Panc1 (cell line): ENCODE measurements at regions not wholly inside any gene's neighbourhood (a gene's known extent, or its start where the extent isn't known, plus 50 kb on each side); places are given as distances from the start of the nearest gene placed in this dataset.

Experiments used
- ATAC-seq: fragments of 200-7000 bp; cut with Tn5 transposase; 2 replicates; pipeline ENCODE4 v1.9.1; 2020; ENCODE audit warnings: mild to moderate bottlenecking, moderate library complexity
- BruUV-seq: library from RNA; stranded (reverse); fragments of 400-500 nt; replicated peaks from 2 replicates; lab custom pipeline; 2021; lab: Mats Ljungman, UMichigan
- CTCF ChIA-PET: fragments of 300-600 bp; sonication (Branson Sonifier 250); formaldehyde crosslinking; loops from one replicate; lab custom pipeline; 2022; ENCODE audit warnings: antibody characterized with exemption; lab: Charles Lee
- POLR2A ChIA-PET: fragments of 300-600 bp; sonication (Branson Sonifier 250); formaldehyde crosslinking; loops from one replicate; lab custom pipeline; 2022; ENCODE audit warnings: antibody characterized with exemption; lab: Charles Lee
- DNase-seq: peaks from one replicate; pipeline ENCODE4 v3.0.0-alpha.2; 2010; ENCODE audit warnings: low read depth, low spot score
- H3K27ac ChIP-seq: 2 replicates; pipeline ENCODE4 v1.5.1; 2011; ENCODE audit warnings: mild to moderate bottlenecking, low read length, inconsistent platforms
- H3K27me3 ChIP-seq: fragments of 200-500 bp; sonication (Bioruptor generic); 2 replicates; pipeline ENCODE4 v1.6.0; 2014; ENCODE audit warnings: low read length, inconsistent platforms; ENCODE audit not compliant: control insufficient read depth, insufficient read depth
- H3K36me3 ChIP-seq: fragments of 200-500 bp; sonication (Bioruptor generic); 2 replicates; pipeline ENCODE4 v1.5.1; 2014; ENCODE audit warnings: inconsistent platforms, mild to moderate bottlenecking, low read length, moderate library complexity; ENCODE audit not compliant: control insufficient read depth, insufficient read depth
- H3K4me1 ChIP-seq: 2 replicates; pipeline ENCODE4 v1.5.1; 2011; ENCODE audit warnings: inconsistent platforms, mild to moderate bottlenecking, low read length, moderate library complexity; ENCODE audit not compliant: control insufficient read depth, insufficient read depth
- H3K4me3 ChIP-seq, 2 experiments: 2 replicates each; pipeline ENCODE4 v1.5.1; 2011 to 2012; ENCODE audit warnings: low read depth in 2 of 2, low read length in 2 of 2, mild to moderate bottlenecking in 2 of 2, inconsistent platforms in 1 of 2, moderate library complexity in 1 of 2
- H3K9me3 ChIP-seq: fragments of 200-500 bp; sonication (Bioruptor generic); 2 replicates; pipeline ENCODE4 v1.5.1; 2014; ENCODE audit warnings: low read depth, mild to moderate bottlenecking, inconsistent platforms, low read length, moderate library complexity; ENCODE audit not compliant: control insufficient read depth, insufficient read depth
- CTCF ChIP-seq: fragments of 450-650 bp; IDR thresholded peaks from 2 replicates; pipeline ENCODE4 v1.5.1; 2017; ENCODE audit warnings: mild to moderate bottlenecking
- POLR2AphosphoS5 ChIP-seq: IDR thresholded peaks from 2 replicates; pipeline ENCODE4 v1.6.1; 2012; ENCODE audit warnings: mild to moderate bottlenecking, low read depth, low read length, moderate library complexity
- SIN3A ChIP-seq: IDR thresholded peaks from 2 replicates; pipeline ENCODE4 v1.6.1; 2012; ENCODE audit warnings: low read depth, mild to moderate bottlenecking, low read length, moderate library complexity, borderline replicate concordance; ENCODE audit not compliant: insufficient read depth
- TCF7L2 ChIP-seq: IDR thresholded peaks from 2 replicates; pipeline ENCODE4 v1.6.1; 2011; ENCODE audit warnings: mild to moderate bottlenecking, low read depth, low read length, inconsistent platforms
- in situ Hi-C: cut with HindIII; loops from 2 replicates; pipeline ENCODE4 v1.10.0; 2016; ENCODE audit warnings: low sequenced_read_pairs, low pct_unique_long_range_greater_than_20kb
- intact Hi-C: fragments of 100-400 bp; cut with micrococcal nuclease; formaldehyde crosslinking; loops from one replicate; pipeline ENCODE4 v1.10.0; 2022; ENCODE audit not compliant: unreplicated experiment
- TF ChIP-seq, protein P1 (sequence below), 2 experiments: IDR thresholded peaks; 2 replicates each; pipeline ENCODE4 v1.6.1; 2011 to 2012; ENCODE audit warnings: low read depth in 2 of 2, control low read depth in 1 of 2, low read length in 1 of 2, mild to moderate bottlenecking in 1 of 2, moderate library complexity in 1 of 2; ENCODE audit not compliant: insufficient read depth in 1 of 2

GRCh38 chr3:134086616-134087015 lies 56.9 kb upstream of the SLCO2A1 start:
- intact Hi-C loops (no loop called here), in situ Hi-C loops (no loop called here)
- Histone ChIP-seq H3K4me1 (no peaks in the 10 kb centered on the region), H3K36me3 (no peaks in the 10 kb centered on the region), H3K9me3 (no peaks in the 10 kb centered on the region), H3K27me3 (no peaks in the 10 kb centered on the region), H3K4me3 (no peak overlapping the region), H3K27ac (no peak overlapping the region)
- BruUV-seq = no TSS peak
- no peak for TF ChIP-seq POLR2AphosphoS5
- TF ChIP-seq CTCF = no peak
- TF ChIP-seq SIN3A = no peak
- no peak for TF ChIP-seq TCF7L2
- TF ChIP-seq, protein P1, sequence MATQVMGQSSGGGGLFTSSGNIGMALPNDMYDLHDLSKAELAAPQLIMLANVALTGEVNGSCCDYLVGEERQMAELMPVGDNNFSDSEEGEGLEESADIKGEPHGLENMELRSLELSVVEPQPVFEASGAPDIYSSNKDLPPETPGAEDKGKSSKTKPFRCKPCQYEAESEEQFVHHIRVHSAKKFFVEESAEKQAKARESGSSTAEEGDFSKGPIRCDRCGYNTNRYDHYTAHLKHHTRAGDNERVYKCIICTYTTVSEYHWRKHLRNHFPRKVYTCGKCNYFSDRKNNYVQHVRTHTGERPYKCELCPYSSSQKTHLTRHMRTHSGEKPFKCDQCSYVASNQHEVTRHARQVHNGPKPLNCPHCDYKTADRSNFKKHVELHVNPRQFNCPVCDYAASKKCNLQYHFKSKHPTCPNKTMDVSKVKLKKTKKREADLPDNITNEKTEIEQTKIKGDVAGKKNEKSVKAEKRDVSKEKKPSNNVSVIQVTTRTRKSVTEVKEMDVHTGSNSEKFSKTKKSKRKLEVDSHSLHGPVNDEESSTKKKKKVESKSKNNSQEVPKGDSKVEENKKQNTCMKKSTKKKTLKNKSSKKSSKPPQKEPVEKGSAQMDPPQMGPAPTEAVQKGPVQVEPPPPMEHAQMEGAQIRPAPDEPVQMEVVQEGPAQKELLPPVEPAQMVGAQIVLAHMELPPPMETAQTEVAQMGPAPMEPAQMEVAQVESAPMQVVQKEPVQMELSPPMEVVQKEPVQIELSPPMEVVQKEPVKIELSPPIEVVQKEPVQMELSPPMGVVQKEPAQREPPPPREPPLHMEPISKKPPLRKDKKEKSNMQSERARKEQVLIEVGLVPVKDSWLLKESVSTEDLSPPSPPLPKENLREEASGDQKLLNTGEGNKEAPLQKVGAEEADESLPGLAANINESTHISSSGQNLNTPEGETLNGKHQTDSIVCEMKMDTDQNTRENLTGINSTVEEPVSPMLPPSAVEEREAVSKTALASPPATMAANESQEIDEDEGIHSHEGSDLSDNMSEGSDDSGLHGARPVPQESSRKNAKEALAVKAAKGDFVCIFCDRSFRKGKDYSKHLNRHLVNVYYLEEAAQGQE (IDR thresholded peaks at IDR 0.05; ENCODE audit: insufficient read depth in 1 of 2, low read depth in 2 of 2, low read length in 1 of 2) = no peak
- POLR2A ChIA-PET = no interaction called here
- no peak for ATAC-seq
- no peak for DNase-seq
- CTCF ChIA-PET = no interaction called here

DNA sequence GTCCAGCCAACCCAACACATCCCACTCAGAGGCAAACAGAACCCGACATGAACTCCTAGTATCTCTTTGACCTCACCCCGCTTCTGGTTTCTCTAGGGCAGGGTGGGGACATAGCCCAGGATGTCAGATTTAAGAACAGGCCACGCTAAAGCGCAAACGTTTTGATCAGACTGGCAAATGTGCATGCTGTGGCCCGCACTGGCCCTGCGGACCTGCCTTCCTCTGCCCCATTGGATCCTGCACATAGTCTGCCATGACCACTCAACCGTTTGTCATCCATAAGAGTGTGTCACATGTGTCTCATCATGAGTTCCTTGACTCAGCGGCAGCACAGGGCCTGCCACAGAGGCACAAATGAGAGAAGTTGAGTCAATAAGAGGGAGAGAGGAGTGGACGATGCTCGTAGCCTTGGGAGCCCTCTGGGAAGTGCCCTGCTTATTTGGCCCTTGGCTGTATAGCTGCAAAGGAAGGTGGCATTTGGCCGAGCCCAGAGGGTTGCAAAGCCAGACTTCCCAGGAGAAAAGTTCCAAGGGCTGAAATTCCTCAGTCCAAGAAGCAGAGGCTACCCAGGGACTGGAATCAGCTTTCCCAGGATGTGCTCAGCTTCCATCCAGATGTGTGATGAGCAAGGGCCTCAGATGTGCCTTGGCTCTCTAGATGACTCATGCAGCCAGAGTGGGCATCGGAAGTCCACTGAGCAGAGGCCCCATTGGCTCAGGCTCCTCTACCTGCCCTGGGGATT lies 55.5 kb upstream of the SLCO2A1 start:
- no peaks in the 10 kb centered on the region for H3K27me3 ChIP-seq
- intact Hi-C loops (no loop called here), in situ Hi-C loops (no loop called here)
- no peaks in the 10 kb centered on the region for H3K4me1 ChIP-seq
- ATAC-seq = no peak; the same call in 1 of the 2 replicates
- CTCF ChIA-PET = no interaction called here
- peaks cover 11% of the 10 kb centered on the region; the same call in 1 of the 2 replicates for H3K9me3 ChIP-seq
- DNase-seq = no peak
- POLR2A ChIA-PET = no interaction called here
- no peak overlapping the region for H3K4me3 ChIP-seq
- no peaks in the 10 kb centered on the region for H3K36me3 ChIP-seq
- H3K27ac ChIP-seq = no peak overlapping the region
- no TSS peak for BruUV-seq
- TF ChIP-seq POLR2AphosphoS5 = no peak
- TF ChIP-seq SIN3A = no peak
- TF ChIP-seq, protein P1 (IDR thresholded peaks at IDR 0.05; ENCODE audit: insufficient read depth in 1 of 2, low read depth in 2 of 2, low read length in 1 of 2) = no peak
- no peak for TF ChIP-seq TCF7L2
- TF ChIP-seq CTCF = no peak
